A673 (cell line): ENCODE measurements at regions not wholly inside any gene's neighbourhood (a gene's known extent, or its start where the extent isn't known, plus 50 kb on each side); places are given as distances from the start of the nearest gene placed in this dataset.
A peak's percentile ranks its signal among the peaks of the same experiment; 100 is the strongest.

Experiments
- BruUV-seq: library from RNA; stranded (reverse); fragments of 400-500 nt; replicated peaks from 2 replicates; lab custom pipeline; 2021; lab: Mats Ljungman, UMichigan
- CTCF ChIA-PET: fragments of 300-600 bp; sonication (Branson Sonifier 250); formaldehyde crosslinking; loops from one replicate; lab custom pipeline; 2022; ENCODE audit warnings: antibody characterized with exemption; lab: Charles Lee
- POLR2A ChIA-PET: fragments of 300-600 bp; sonication (Branson Sonifier 250); formaldehyde crosslinking; loops from one replicate; lab custom pipeline; 2022; ENCODE audit warnings: antibody characterized with exemption; ENCODE audit not compliant: low non-redundant PET; lab: Charles Lee
- DNase-seq: peaks from one replicate; pipeline ENCODE4 v3.0.0-alpha.2; 2015; ENCODE audit warnings: low spot score
- H3K27ac ChIP-seq: fragments of 200-600 bp; sonication (generic); 2 replicates; pipeline ENCODE4 v1.5.1; 2016; ENCODE audit warnings: mixed run types, low read depth, mild to moderate bottlenecking, mixed read lengths, antibody characterized with exemption, low read length; ENCODE audit not compliant: poor library complexity, severe bottlenecking
- H3K27me3 ChIP-seq: fragments of 200-600 bp; sonication (generic); replicated peaks from 2 replicates; pipeline ENCODE4 v1.6.1; 2017; ENCODE audit warnings: mixed run types, low read depth, mild to moderate bottlenecking, mixed read lengths, antibody characterized with exemption, low read length; ENCODE audit not compliant: insufficient read depth, poor library complexity
- H3K36me3 ChIP-seq: fragments of 200-600 bp; sonication (generic); 2 replicates; pipeline ENCODE4 v1.6.1; 2016; ENCODE audit warnings: mixed run types, mild to moderate bottlenecking, mixed read lengths, antibody characterized with exemption, low read length; ENCODE audit not compliant: insufficient read depth, poor library complexity, severe bottlenecking
- H3K4me1 ChIP-seq: fragments of 200-600 bp; sonication (generic); 2 replicates; pipeline ENCODE4 v1.6.1; 2017; ENCODE audit warnings: mixed run types, mild to moderate bottlenecking, mixed read lengths, antibody characterized with exemption, low read length; ENCODE audit not compliant: insufficient read depth, poor library complexity, severe bottlenecking
- H3K4me3 ChIP-seq: fragments of 200-600 bp; sonication (generic); 2 replicates; pipeline ENCODE4 v1.5.1; 2016; ENCODE audit warnings: low read depth, mixed run types, mild to moderate bottlenecking, mixed read lengths, low read length; ENCODE audit not compliant: poor library complexity, severe bottlenecking
- H3K9me3 ChIP-seq: fragments of 200-600 bp; sonication (generic); 2 replicates; pipeline ENCODE4 v1.6.1; 2016; ENCODE audit warnings: mixed run types, low read depth, mild to moderate bottlenecking, mixed read lengths, antibody characterized with exemption, low read length; ENCODE audit not compliant: poor library complexity, severe bottlenecking
- EZH2 ChIP-seq: fragments of 200-600 bp; sonication (generic); IDR thresholded peaks from 2 replicates; pipeline ENCODE4 v1.6.1; 2017; ENCODE audit warnings: borderline replicate concordance, low read depth, mild to moderate bottlenecking, mixed read lengths, antibody characterized with exemption, low read length; ENCODE audit not compliant: poor library complexity, severe bottlenecking
- intact Hi-C: fragments of 100-400 bp; cut with micrococcal nuclease; formaldehyde crosslinking; loops from one replicate; pipeline ENCODE4 v1.10.0; 2022; ENCODE audit not compliant: unreplicated experiment
- TF ChIP-seq, protein P1 (sequence below): fragments of 300-800, 200-600 bp; sonication (generic); conservative IDR thresholded peaks from 2 replicates; pipeline ENCODE4 v1.5.1; 2017; ENCODE audit warnings: low read depth, mild to moderate bottlenecking, antibody characterized with exemption, low read length, moderate library complexity, mixed read lengths

- no peak for DNase-seq
- no peak overlapping the region for H3K27ac ChIP-seq
- H3K9me3 ChIP-seq, result no peaks in the 10 kb centered on the region
- no TSS peak for BruUV-seq
- no peaks in the 10 kb centered on the region for H3K36me3 ChIP-seq
- TF ChIP-seq, protein P1, sequence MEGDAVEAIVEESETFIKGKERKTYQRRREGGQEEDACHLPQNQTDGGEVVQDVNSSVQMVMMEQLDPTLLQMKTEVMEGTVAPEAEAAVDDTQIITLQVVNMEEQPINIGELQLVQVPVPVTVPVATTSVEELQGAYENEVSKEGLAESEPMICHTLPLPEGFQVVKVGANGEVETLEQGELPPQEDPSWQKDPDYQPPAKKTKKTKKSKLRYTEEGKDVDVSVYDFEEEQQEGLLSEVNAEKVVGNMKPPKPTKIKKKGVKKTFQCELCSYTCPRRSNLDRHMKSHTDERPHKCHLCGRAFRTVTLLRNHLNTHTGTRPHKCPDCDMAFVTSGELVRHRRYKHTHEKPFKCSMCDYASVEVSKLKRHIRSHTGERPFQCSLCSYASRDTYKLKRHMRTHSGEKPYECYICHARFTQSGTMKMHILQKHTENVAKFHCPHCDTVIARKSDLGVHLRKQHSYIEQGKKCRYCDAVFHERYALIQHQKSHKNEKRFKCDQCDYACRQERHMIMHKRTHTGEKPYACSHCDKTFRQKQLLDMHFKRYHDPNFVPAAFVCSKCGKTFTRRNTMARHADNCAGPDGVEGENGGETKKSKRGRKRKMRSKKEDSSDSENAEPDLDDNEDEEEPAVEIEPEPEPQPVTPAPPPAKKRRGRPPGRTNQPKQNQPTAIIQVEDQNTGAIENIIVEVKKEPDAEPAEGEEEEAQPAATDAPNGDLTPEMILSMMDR, result no peak
- no peak for TF ChIP-seq EZH2
- ChIA-PET POLR2A (no interaction called here), CTCF (no interaction called here)
- no peak overlapping the region for H3K4me3 ChIP-seq
- H3K4me1 ChIP-seq, result no peaks in the 10 kb centered on the region
- intact Hi-C loops, result no loop called here
- no peaks in the 10 kb centered on the region for H3K27me3 ChIP-seq
Observed at GRCh38 chr5:89260254-89260653, 377.3 kb upstream of the MEF2C start.

DNA sequence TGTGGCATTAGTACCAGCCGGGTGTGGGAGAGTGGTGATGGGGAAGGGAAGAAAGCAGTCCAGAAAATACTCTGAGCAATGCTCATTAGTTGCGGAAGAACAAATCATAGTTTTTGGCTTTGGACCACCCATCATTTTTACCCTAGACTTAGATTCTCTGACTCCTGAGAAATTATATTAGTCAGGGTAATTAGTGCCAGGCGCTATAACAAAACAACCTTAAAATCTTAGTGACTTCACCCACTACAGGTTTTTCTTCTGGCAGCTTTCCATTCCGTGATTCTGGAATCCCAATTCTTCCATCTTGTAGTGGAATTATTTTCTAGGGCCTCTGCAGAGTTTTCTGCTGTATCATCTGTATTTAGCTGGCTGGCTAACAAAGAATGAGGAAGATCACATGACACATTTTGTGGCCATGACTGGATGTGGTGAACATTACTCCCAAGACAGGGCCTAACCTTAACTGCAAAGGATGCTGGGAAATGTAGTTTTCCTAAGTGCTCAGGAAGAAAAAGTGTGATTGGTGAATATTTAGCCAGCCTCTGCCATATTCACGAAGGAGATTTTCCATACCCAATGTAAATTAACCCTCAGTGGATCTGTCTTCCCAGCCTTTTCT lies 373.0 kb upstream of the MEF2C start:
- intact Hi-C loops, result no loop called here
- no peak overlapping the region for H3K27ac ChIP-seq
- TF ChIP-seq, protein P1, result no peak
- no peak for TF ChIP-seq EZH2
- DNase-seq, result peak; percentile 59
- no peaks in the 10 kb centered on the region for H3K36me3 ChIP-seq
- POLR2A ChIA-PET, result no interaction called here
- CTCF ChIA-PET, result no interaction called here
- BruUV-seq, result no TSS peak
- peaks cover 11% of the 10 kb centered on the region for H3K4me1 ChIP-seq
- no peaks in the 10 kb centered on the region for H3K9me3 ChIP-seq
- no peak overlapping the region for H3K4me3 ChIP-seq
- no peaks in the 10 kb centered on the region for H3K27me3 ChIP-seq

DNA sequence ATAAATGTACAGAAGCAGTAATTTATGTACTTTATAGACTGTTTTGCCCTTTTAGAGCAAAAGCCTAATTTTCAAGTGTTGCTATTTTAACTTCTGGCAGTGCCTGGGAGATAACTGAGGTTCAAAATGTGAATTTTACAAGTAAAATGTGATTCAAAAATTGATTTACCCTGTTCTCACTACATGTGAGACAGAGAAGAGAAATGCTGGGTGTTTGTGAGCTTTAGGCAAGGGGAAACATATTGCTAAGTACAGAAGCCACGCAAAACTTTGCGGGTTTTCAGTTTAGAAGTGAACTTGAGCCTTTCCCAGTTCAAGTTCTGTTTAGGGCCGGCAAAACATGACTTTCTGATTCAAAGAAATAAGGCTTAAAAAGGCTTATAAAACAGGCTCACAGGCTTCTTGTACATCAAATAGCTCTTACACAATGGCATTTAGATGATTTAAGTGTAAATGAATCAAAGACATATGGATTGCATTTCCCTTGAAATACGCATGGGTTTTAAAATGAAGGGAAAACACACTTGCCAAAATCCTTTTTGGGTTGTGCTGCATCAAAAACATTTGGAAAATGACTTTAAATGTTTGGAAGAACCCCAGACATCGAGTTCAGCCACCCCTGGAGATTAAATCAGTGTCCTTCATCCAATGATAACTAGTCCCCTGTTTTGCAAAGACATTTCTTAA lies 370.8 kb upstream of the MEF2C start:
- POLR2A ChIA-PET, result no interaction called here
- Histone ChIP-seq H3K9me3 (no peaks in the 10 kb centered on the region), H3K27me3 (no peaks in the 10 kb centered on the region), H3K36me3 (no peaks in the 10 kb centered on the region), H3K4me3 (no peak overlapping the region), H3K27ac (peak overlapping the region; percentile 39), H3K4me1 (peaks cover 11% of the 10 kb centered on the region)
- intact Hi-C loops, result no loop called here
- CTCF ChIA-PET, result no interaction called here
- BruUV-seq, result no TSS peak
- peak; percentile 12 for DNase-seq
- no peak for TF ChIP-seq EZH2
- TF ChIP-seq, protein P1, result no peak
